Retinal pigment epithelial cell (primary cell): ENCODE measurements at regions not wholly inside any gene's neighbourhood (a gene's known extent, or its start where the extent isn't known, plus 50 kb on each side); places are given as distances from the start of the nearest gene placed in this dataset.
"Not testable (repeated sequence)": the region's sequence is repeated elsewhere in the genome, so short reads cannot be mapped to it uniquely, and the experiment has no call there.

Source experiments
- DNase-seq: peaks from one replicate; pipeline ENCODE4 v3.0.0-alpha.2; 2010; ENCODE audit warnings: low read depth
- H3K4me3 ChIP-seq: 2 replicates; pipeline ENCODE4 v1.5.1; 2011; ENCODE audit warnings: mild to moderate bottlenecking, low read length, control low read depth, moderate library complexity

GRCh38 chr9:41367301-41367700 lies 178.2 kb upstream of the ZNG1F start:
- not testable (repeated sequence) for DNase-seq, H3K4me3 ChIP-seq

GRCh38 chr9:41361790-41362189 lies 172.7 kb upstream of the ZNG1F start:
- H3K4me3 ChIP-seq, DNase-seq: not testable (repeated sequence)

- not testable (repeated sequence) for DNase-seq
- H3K4me3 ChIP-seq = peak overlapping the region; percentile 70
Observed at GRCh38 chr9:41359116-41359515, 170.0 kb upstream of the ZNG1F start.

GRCh38 chr9:41358682-41359081 lies 169.6 kb upstream of the ZNG1F start:
- DNase-seq = peak; percentile 10
- H3K4me3 ChIP-seq = peak overlapping the region; percentile 70

GRCh38 chr9:41357918-41358404 lies 168.8 kb upstream of the ZNG1F start:
- DNase-seq = not testable (repeated sequence)
- H3K4me3 ChIP-seq = peak overlapping the region; percentile 32

- H3K4me3 ChIP-seq, DNase-seq: not testable (repeated sequence)
Observed at GRCh38 chr9:41357350-41357748, 168.2 kb upstream of the ZNG1F start.

GRCh38 chr9:41356588-41357349 lies 167.7 kb upstream of the ZNG1F start:
- DNase-seq = peak; percentile 31
- not testable (repeated sequence) for H3K4me3 ChIP-seq

GRCh38 chr9:41355712-41356450 lies 166.8 kb upstream of the ZNG1F start:
- DNase-seq, H3K4me3 ChIP-seq: not testable (repeated sequence)

- not testable (repeated sequence) for DNase-seq, H3K4me3 ChIP-seq
Observed at GRCh38 chr9:41354978-41355377, 165.9 kb upstream of the ZNG1F start.

- DNase-seq, H3K4me3 ChIP-seq: not testable (repeated sequence)
Observed at GRCh38 chr9:41354060-41354934, 165.2 kb upstream of the ZNG1F start.

- H3K4me3 ChIP-seq, DNase-seq: not testable (repeated sequence)
Observed at GRCh38 chr9:41353026-41353425, 163.9 kb upstream of the ZNG1F start.

GRCh38 chr9:41352390-41352789 lies 163.3 kb upstream of the ZNG1F start:
- H3K4me3 ChIP-seq, DNase-seq: not testable (repeated sequence)

- not testable (repeated sequence) for H3K4me3 ChIP-seq, DNase-seq
Observed at GRCh38 chr9:41347893-41348292, 158.8 kb upstream of the ZNG1F start.

GRCh38 chr9:41332562-41332961 lies 143.4 kb upstream of the ZNG1F start:
- DNase-seq = not testable (repeated sequence)

GRCh38 chr9:41321277-41321676 lies 132.2 kb upstream of the ZNG1F start:
- not testable (repeated sequence) for H3K4me3 ChIP-seq, DNase-seq

More at GRCh38 chr9:41332562-41332961, 143.4 kb upstream of the ZNG1F start:
- not testable (repeated sequence) for H3K4me3 ChIP-seq

- not testable (repeated sequence) for DNase-seq, H3K4me3 ChIP-seq
Observed at GRCh38 chr9:41308953-41309352, 119.8 kb upstream of the ZNG1F start.

GRCh38 chr9:41285744-41286143 lies 96.6 kb upstream of the ZNG1F start:
- H3K4me3 ChIP-seq, DNase-seq: not testable (repeated sequence)

GRCh38 chr9:41280299-41281238 lies 91.5 kb upstream of the ZNG1F start:
- H3K4me3 ChIP-seq = not testable (repeated sequence)

More at GRCh38 chr9:41280299-41281238, 91.5 kb upstream of the ZNG1F start:
- not testable (repeated sequence) for DNase-seq
